ENCODE measurements at regions not wholly inside any gene's neighbourhood (a gene's known extent, or its start where the extent isn't known, plus 50 kb on each side); places are given as distances from the start of the nearest gene placed in this dataset.

DNA sequence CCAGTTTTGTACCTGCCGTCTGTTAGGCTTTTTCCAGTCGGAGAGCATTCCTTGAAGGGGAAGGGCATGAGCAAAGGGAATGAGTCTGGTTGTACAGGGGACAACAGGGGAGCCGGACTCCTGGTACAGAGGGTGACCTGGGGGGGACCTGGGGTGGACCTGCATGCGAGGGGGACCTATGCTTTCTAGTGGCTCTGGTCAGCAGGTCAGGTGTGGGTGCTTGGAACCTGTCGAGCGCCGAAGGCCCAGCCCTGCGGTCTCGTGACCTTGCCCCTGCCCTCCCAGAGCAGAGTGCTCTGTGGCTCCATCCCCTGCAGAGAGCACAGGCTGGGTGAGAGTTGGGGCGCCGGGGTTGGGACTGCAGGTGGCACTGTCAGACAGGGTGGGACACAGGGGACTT lies 96.7 kb upstream of the ASAP2 start:
- Mint-ChIP-seq H3K4me1 (ENCODE audit: unreplicated experiment) (peaks cover 16% of the 10 kb centered on the region), H3K27ac (ENCODE audit: unreplicated experiment) (no peak overlapping the region)
- no peak for TF ChIP-seq CTCF (IDR thresholded peaks at IDR 0.05; ENCODE audit: unreplicated experiment)

GRCh38 chr2:9108210-9108967 lies 98.2 kb upstream of the ASAP2 start:
- H3K9me3 Mint-ChIP-seq (ENCODE audit: unreplicated experiment): no peaks in the 10 kb centered on the region
- H3K4me1 Mint-ChIP-seq (ENCODE audit: unreplicated experiment): peaks cover 18% of the 10 kb centered on the region
- H3K4me3 Mint-ChIP-seq (ENCODE audit: unreplicated experiment): no peak overlapping the region
- DNase-seq (ENCODE audit: low spot score): no peak
- no peak for TF ChIP-seq CTCF (IDR thresholded peaks at IDR 0.05; ENCODE audit: unreplicated experiment)
- no peaks in the 10 kb centered on the region for H3K36me3 Mint-ChIP-seq (ENCODE audit: low read depth, unreplicated experiment)
- peak overlapping the region; percentile 33 for H3K27ac Mint-ChIP-seq (ENCODE audit: unreplicated experiment)
- H3K27me3 Mint-ChIP-seq (ENCODE audit: unreplicated experiment): peaks cover 10% of the 10 kb centered on the region

More for the DNA sequence above, 96.7 kb upstream of the ASAP2 start:
- no peak overlapping the region for H3K4me3 Mint-ChIP-seq (ENCODE audit: unreplicated experiment)
- no peaks in the 10 kb centered on the region for H3K36me3 Mint-ChIP-seq (ENCODE audit: low read depth, unreplicated experiment)
- peaks cover 8% of the 10 kb centered on the region for H3K27me3 Mint-ChIP-seq (ENCODE audit: unreplicated experiment)
- DNase-seq (ENCODE audit: low spot score): no peak
- no peaks in the 10 kb centered on the region for H3K9me3 Mint-ChIP-seq (ENCODE audit: unreplicated experiment)

DNA sequence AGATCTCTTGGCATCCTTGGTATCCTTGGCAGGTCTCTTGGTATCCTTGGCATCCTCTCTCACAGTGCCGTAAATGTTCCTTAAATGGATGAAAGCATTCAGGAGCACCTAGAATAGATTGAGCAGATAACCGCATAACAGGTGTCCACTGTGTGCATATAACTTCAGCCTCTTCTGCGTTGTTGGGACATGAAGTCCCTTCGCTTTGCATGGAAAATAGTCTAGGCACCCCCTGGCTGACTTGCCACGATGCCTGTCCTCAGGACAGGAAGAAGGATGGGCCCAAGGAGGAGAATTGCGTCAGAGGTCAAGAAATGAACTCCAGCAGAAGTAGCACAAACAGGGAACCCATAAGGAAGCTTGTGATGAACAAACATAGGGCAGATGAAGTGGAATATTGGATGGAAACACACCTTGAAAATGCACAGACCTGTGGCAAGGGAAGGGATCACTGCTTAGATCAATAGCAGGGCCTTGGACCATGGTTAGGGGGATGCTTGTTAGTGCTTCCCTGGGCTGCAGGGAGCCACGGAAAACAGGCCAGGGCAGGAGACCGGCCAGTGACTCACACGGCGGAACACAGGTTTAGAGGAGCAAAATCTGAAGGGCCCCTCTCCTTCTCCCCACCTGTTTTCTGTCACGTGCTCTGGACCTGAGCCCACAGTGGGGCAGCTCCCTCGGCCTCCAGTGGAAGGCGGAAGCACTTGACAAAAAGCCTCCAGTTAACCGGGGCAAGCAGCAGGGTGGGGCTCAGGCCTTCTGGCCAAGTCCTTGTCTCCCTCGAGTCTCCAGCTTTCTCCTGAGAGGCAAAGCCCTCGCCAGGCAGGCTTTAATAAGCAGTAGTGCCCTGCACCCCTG lies 99.2 kb upstream of the ASAP2 start:
- H3K4me1 Mint-ChIP-seq (ENCODE audit: unreplicated experiment): peaks cover 25% of the 10 kb centered on the region
- TF ChIP-seq CTCF (IDR thresholded peaks at IDR 0.05; ENCODE audit: unreplicated experiment): no peak
- H3K27ac Mint-ChIP-seq (ENCODE audit: unreplicated experiment): no peak overlapping the region
- no peak overlapping the region for H3K4me3 Mint-ChIP-seq (ENCODE audit: unreplicated experiment)
- no peaks in the 10 kb centered on the region for H3K36me3 Mint-ChIP-seq (ENCODE audit: low read depth, unreplicated experiment)
- no peak for DNase-seq (ENCODE audit: low spot score)
- H3K27me3 Mint-ChIP-seq (ENCODE audit: unreplicated experiment): peaks cover 5% of the 10 kb centered on the region
- H3K9me3 Mint-ChIP-seq (ENCODE audit: unreplicated experiment): no peaks in the 10 kb centered on the region

DNA sequence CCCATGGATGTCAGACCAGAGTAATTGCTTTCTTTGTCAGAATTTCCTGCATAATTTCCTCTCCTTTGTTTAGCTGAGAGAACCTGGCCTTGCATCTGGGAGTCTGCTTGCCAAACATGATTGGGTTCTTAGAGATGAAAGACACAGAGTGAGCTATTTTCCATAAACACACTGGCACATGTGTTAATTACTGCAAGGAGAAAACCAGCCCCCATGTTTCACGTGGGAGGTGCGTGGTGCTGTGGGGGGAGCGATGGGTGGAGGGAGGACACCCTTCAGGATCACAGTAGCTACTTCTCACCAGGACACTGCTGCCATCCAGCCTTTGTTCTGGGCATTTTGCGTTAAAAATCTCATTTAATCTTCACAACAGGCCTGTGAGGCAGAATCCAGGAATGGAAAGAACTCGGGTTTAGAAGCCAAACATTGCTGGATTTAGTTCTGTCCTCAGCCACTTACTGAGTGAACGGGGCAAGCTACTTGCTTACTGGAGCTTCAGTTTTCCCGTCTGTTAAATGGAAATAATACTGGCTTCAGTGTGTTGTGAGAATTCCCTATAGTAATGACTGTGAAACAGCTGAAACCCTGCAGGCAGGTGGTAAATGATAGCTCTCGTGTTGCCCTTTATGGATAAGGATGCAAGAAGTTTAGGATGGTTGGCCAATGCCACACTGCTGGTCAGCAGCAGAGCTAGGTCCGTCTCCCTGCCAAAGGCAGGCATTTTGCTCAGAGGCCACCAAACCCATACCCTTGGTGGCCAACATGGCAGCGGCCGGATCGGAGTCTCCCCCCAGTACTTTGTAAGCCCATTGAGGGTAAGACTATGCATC lies 100.1 kb upstream of the ASAP2 start:
- no peak for DNase-seq (ENCODE audit: low spot score)
- H3K27ac Mint-ChIP-seq (ENCODE audit: unreplicated experiment): peak overlapping the region; percentile 57
- H3K9me3 Mint-ChIP-seq (ENCODE audit: unreplicated experiment): no peaks in the 10 kb centered on the region
- no peaks in the 10 kb centered on the region for H3K36me3 Mint-ChIP-seq (ENCODE audit: low read depth, unreplicated experiment)
- peaks cover 26% of the 10 kb centered on the region for H3K4me1 Mint-ChIP-seq (ENCODE audit: unreplicated experiment)
- H3K27me3 Mint-ChIP-seq (ENCODE audit: unreplicated experiment): peaks cover 4% of the 10 kb centered on the region
- H3K4me3 Mint-ChIP-seq (ENCODE audit: unreplicated experiment): no peak overlapping the region
- TF ChIP-seq CTCF (IDR thresholded peaks at IDR 0.05; ENCODE audit: unreplicated experiment): no peak
